ENCODE measurements at regions not wholly inside any gene's neighbourhood (a gene's known extent, or its start where the extent isn't known, plus 50 kb on each side); places are given as distances from the start of the nearest gene placed in this dataset.

- Mint-ChIP-seq H3K27me3 (peaks cover 34% of the 10 kb centered on the region), H3K4me3 (no peak overlapping the region), H3K4me1 (no peaks in the 10 kb centered on the region), H3K9me3 (ENCODE audit: insufficient read depth) (no peaks in the 10 kb centered on the region), H3K27ac (no peak overlapping the region)
- DNase-seq (no peak), ATAC-seq (ENCODE audit: low read depth) (no peak)
- WGBS (ENCODE audit: insufficient coverage): 72% methylated on average over 7 of the region's 8 CpGs
- Histone ChIP-seq H3K79me2 (ENCODE audit: control insufficient read depth, insufficient read depth, low read length) (no peaks in the 10 kb centered on the region), H4K20me1 (ENCODE audit: control insufficient read depth, insufficient read depth, low read length, poor library complexity, severe bottlenecking) (no peaks in the 10 kb centered on the region), H3K27me3 (replicated peaks in 1 of 4; ENCODE audit: control extremely low read depth in 1 of 4, control insufficient read depth in 3 of 4, insufficient read depth in 4 of 4, low read length in 3 of 4) (peaks cover 0 to 8% (median 2%) of the 10 kb centered on the region in 4 experiments), H3K4me3 (ENCODE audit: control extremely low read depth in 1 of 5, extremely low read depth in 1 of 5, insufficient read depth in 1 of 5, low read depth in 2 of 5, low read length in 4 of 5) (no peak overlapping the region), H3K9ac (ENCODE audit: low read length) (no peak overlapping the region), H2AFZ (ENCODE audit: insufficient read depth, low read depth, low read length, poor library complexity, severe bottlenecking) (no peak overlapping the region), H3K4me2 (replicated peaks; ENCODE audit: low read depth, low read length, poor library complexity, severe bottlenecking) (no peak overlapping the region), H3K9me3 (ENCODE audit: control extremely low read depth in 1 of 3, control insufficient read depth in 2 of 3, insufficient read depth in 1 of 3, low read length in 2 of 3) (peaks cover 0 to 9% (median 0%) of the 10 kb centered on the region in 3 donors), H3K4me1 (ENCODE audit: control insufficient read depth in 2 of 2, insufficient read depth in 2 of 2, low read length in 2 of 2) (no peaks in the 10 kb centered on the region), H3K27ac (ENCODE audit: low read length in 2 of 2) (no peak overlapping the region), H3K36me3 (replicated peaks in 1 of 2; ENCODE audit: control extremely low read depth in 1 of 2, control insufficient read depth in 1 of 2, extremely low read depth in 1 of 2, insufficient read depth in 2 of 2, low read length in 1 of 2) (no peaks in the 10 kb centered on the region)
- ChIA-PET POLR2A (no interaction called here), CTCF (no interaction called here)
- intact Hi-C loops (cut with micrococcal nuclease): no loop called here
- TF ChIP-seq CTCF (IDR thresholded peaks at IDR 0.05) (no peak), EZH2 (IDR thresholded peaks at IDR 0.05; ENCODE audit: borderline replicate concordance, insufficient read depth, low read depth, low read length, poor library complexity, severe bottlenecking) (no peak)
These were observed 111.0 kb upstream of the PTCH1 start for GRCh38 chr9:95627802-95628201.

- Histone ChIP-seq H3K4me3 (ENCODE audit: control extremely low read depth in 1 of 5, extremely low read depth in 1 of 5, insufficient read depth in 1 of 5, low read depth in 2 of 5, low read length in 4 of 5) (no peak overlapping the region), H3K27ac (ENCODE audit: low read length in 2 of 2) (no peak overlapping the region), H3K9ac (ENCODE audit: low read length) (no peak overlapping the region), H3K79me2 (ENCODE audit: control insufficient read depth, insufficient read depth, low read length) (no peaks in the 10 kb centered on the region), H3K4me1 (ENCODE audit: control insufficient read depth in 2 of 2, insufficient read depth in 2 of 2, low read length in 2 of 2) (no peaks in the 10 kb centered on the region), H3K9me3 (ENCODE audit: control extremely low read depth in 1 of 3, control insufficient read depth in 2 of 3, insufficient read depth in 1 of 3, low read length in 2 of 3) (peaks cover 0 to 9% (median 0%) of the 10 kb centered on the region in 3 donors), H3K36me3 (replicated peaks in 1 of 2; ENCODE audit: control extremely low read depth in 1 of 2, control insufficient read depth in 1 of 2, extremely low read depth in 1 of 2, insufficient read depth in 2 of 2, low read length in 1 of 2) (no peaks in the 10 kb centered on the region), H2AFZ (ENCODE audit: insufficient read depth, low read depth, low read length, poor library complexity, severe bottlenecking) (no peak overlapping the region), H3K27me3 (replicated peaks in 1 of 4; ENCODE audit: control extremely low read depth in 1 of 4, control insufficient read depth in 3 of 4, insufficient read depth in 4 of 4, low read length in 3 of 4) (peaks cover 0 to 8% (median 2%) of the 10 kb centered on the region in 4 experiments), H3K4me2 (replicated peaks; ENCODE audit: low read depth, low read length, poor library complexity, severe bottlenecking) (no peak overlapping the region), H4K20me1 (ENCODE audit: control insufficient read depth, insufficient read depth, low read length, poor library complexity, severe bottlenecking) (no peaks in the 10 kb centered on the region)
- intact Hi-C loops (cut with micrococcal nuclease): no loop called here
- TF ChIP-seq EZH2 (IDR thresholded peaks at IDR 0.05; ENCODE audit: borderline replicate concordance, insufficient read depth, low read depth, low read length, poor library complexity, severe bottlenecking) (no peak), CTCF (IDR thresholded peaks at IDR 0.05) (no peak)
- ChIA-PET POLR2A (no interaction called here), CTCF (no interaction called here)
- Mint-ChIP-seq H3K4me3 (no peak overlapping the region), H3K27me3 (peaks cover 34% of the 10 kb centered on the region), H3K4me1 (no peaks in the 10 kb centered on the region), H3K9me3 (ENCODE audit: insufficient read depth) (no peaks in the 10 kb centered on the region), H3K27ac (no peak overlapping the region)
- DNase-seq (no peak), ATAC-seq (ENCODE audit: low read depth) (no peak)
- 25% methylated on average over 16 of the region's 21 CpGs for WGBS (ENCODE audit: insufficient coverage)
These were observed 110.3 kb upstream of the PTCH1 start for GRCh38 chr9:95626885-95627558.
